GM10266 (cell line): ENCODE measurements at regions not wholly inside any gene's neighbourhood (a gene's known extent, or its start where the extent isn't known, plus 50 kb on each side); places are given as distances from the start of the nearest gene placed in this dataset.

Experiments
- DNase-seq: peaks from one replicate; pipeline ENCODE4 v3.0.0; 2012; ENCODE audit errors: extremely low spot score
- CTCF ChIP-seq: IDR thresholded peaks from 2 replicates; pipeline ENCODE4 v1.5.1; 2012; ENCODE audit warnings: mild to moderate bottlenecking, low read depth; ENCODE audit not compliant: control insufficient read depth, insufficient read depth; ENCODE audit errors: missing control alignments

GRCh38 chr7:124413029-124413428 is 352.6 kb downstream of the GPR37 start:
- no peak for DNase-seq
- TF ChIP-seq CTCF, result no peak

- no peak for DNase-seq
- no peak for TF ChIP-seq CTCF
Observed at GRCh38 chr7:124412531-124412930, 353.1 kb downstream of the GPR37 start.

GRCh38 chr7:124411796-124412195 is 353.8 kb downstream of the GPR37 start:
- DNase-seq, result no peak
- TF ChIP-seq CTCF, result no peak

GRCh38 chr7:124403587-124403986 is 362.0 kb downstream of the GPR37 start:
- no peak for TF ChIP-seq CTCF
- no peak for DNase-seq

DNA sequence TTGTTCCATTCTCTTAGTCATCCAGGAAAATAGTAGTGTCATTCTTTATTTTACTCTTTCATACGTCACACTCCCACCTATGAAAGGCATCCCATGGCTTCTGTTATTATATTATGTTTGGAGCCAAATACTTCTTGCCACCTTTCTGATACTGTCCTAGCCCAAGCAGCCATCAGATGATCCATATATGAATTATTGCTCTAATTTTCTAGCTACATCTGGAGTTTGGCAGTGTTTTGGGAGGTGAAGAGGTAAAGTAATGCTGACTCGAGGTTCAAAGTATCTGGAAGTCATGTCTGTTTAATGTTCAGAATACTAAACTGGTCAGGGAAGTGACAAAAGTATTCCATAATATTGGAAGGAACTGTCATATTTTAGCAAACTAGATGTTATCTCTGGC is 362.5 kb downstream of the GPR37 start:
- DNase-seq, result no peak
- no peak for TF ChIP-seq CTCF

DNA sequence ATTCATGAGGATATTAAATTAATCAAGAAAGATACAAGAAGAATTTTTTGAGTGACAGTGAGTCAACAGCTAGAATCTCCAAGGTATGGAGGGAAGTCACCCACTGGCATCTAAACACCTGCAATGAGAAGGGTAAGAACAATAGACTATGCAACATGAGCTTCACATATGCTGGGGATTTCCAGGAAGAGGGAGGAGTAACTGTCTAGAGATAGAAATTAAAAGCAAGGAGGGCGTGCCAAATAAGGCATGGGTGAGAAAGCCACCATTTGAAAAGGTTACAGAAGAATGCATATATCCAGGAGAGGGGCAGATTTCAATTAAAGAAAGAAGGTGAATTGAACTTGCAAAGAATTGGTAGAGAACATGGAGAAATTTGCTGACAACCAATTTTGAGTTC is 365.7 kb downstream of the GPR37 start:
- no peak for TF ChIP-seq CTCF
- DNase-seq, result peak; percentile 1

GRCh38 chr7:124398937-124399552 is 366.2 kb upstream of the TMEM229A start:
- no peak for TF ChIP-seq CTCF
- no peak for DNase-seq
